Epithelial cell of proximal tubule (primary cell): ENCODE measurements at regions not wholly inside any gene's neighbourhood (a gene's known extent, or its start where the extent isn't known, plus 50 kb on each side); places are given as distances from the start of the nearest gene placed in this dataset.

Experiments used
- DNase-seq: peaks from one replicate; pipeline ENCODE4 v3.0.0-alpha.2; 2011; ENCODE audit warnings: low read depth
- H3K4me3 ChIP-seq: 2 replicates; pipeline ENCODE4 v1.5.1; 2011; ENCODE audit warnings: low read depth, mild to moderate bottlenecking, low read length
- CTCF ChIP-seq: conservative IDR thresholded peaks from 2 replicates; pipeline ENCODE4 v1.5.1; 2012; ENCODE audit warnings: low read depth, mild to moderate bottlenecking, low read length

GRCh38 chr13:57857945-57858344 is 226.4 kb downstream of the PCDH17 start:
- DNase-seq, result no peak

DNA sequence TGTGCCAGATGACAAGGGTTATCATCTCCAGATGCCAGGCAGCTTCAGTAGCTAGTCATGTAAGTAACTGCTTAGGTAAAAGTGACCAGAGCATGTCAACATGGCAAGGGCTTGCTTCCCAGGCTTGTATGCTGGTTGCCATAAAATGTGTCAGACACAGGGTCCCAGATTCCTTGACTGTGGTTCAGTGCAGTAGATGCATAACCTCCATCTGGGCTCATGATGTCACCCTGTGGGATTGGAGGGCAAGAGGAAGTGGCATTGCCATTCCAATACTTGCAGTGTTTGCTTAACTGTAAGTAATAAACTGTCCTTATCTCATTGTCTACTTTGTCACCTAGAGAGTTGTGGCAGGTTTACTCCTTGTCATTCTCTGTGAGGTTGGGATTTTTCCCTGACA is 226.8 kb downstream of the PCDH17 start:
- no peak for DNase-seq
- H3K4me3 ChIP-seq, result no peak overlapping the region
- TF ChIP-seq CTCF, result no peak

More at GRCh38 chr13:57857945-57858344, 226.4 kb downstream of the PCDH17 start:
- TF ChIP-seq CTCF, result no peak
- no peak overlapping the region for H3K4me3 ChIP-seq

GRCh38 chr13:57862879-57863278 is 231.3 kb downstream of the PCDH17 start:
- no peak for TF ChIP-seq CTCF
- DNase-seq, result no peak
- H3K4me3 ChIP-seq, result no peak overlapping the region

- no peak for TF ChIP-seq CTCF
- no peak overlapping the region for H3K4me3 ChIP-seq
- no peak for DNase-seq
Measured at GRCh38 chr13:57865600-57866294, 234.2 kb downstream of the PCDH17 start.

DNA sequence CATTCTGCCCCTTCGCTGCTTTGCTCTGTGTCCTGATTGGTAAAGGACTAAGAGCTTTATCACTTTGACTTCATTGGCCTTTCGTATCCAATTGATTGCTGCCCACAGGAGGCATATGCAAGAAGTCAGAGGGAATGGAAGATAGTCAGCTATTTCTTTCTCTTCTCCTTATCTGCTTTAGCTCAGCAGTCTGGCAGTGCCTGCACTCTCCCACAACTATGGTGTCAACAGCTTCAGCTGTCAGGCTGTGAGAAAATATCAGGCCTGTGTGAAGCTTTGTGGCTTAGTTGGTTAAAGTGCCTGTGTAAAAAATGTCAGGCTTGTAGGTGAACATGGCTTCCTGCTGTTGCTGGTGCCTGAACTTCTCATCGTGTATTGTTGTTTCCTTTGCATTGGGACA is 243.0 kb downstream of the PCDH17 start:
- no peak for DNase-seq
- no peak overlapping the region for H3K4me3 ChIP-seq
- no peak for TF ChIP-seq CTCF

- DNase-seq, result no peak
- H3K4me3 ChIP-seq, result no peak overlapping the region
- no peak for TF ChIP-seq CTCF
Measured at GRCh38 chr13:57877601-57878000, 246.1 kb downstream of the PCDH17 start.

DNA sequence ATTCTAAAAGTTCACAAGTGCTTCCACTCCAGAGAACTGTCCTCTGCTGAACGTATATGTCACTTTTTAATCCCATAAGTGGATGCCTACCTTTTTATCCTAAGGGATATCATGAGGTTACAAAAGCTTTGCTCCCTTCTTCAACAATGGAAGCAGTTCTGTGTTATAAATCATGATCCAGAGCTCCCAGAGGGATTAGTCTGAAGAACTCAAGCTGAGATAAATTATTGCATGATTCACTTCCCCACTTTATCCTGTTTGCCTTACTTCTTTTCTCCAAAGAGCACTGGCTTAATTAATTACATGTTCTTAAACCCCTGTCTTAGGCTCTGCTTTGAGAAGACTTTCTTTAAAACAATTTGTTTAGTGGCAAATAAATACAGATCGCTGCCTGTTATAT is 246.7 kb downstream of the PCDH17 start:
- no peak overlapping the region for H3K4me3 ChIP-seq
- TF ChIP-seq CTCF, result no peak
- DNase-seq, result no peak
